Sigmoid colon (tissue), 6 donors: ENCODE measurements at regions not wholly inside any gene's neighbourhood (a gene's known extent, or its start where the extent isn't known, plus 50 kb on each side); places are given as distances from the start of the nearest gene placed in this dataset.

Experiments used
- DNase-seq: peaks from one replicate; pipeline ENCODE4 v3.0.0-alpha.2; 2019
- H3K27ac ChIP-seq, 4 donors: fragments of 200-600 bp; sonication (generic); one replicate each; pipeline ENCODE4 v1.5.1; 2016 to 2019; ENCODE audit warnings: mild to moderate bottlenecking in 1 of 4
- H3K27me3 ChIP-seq, 3 donors: fragments of 200-600 bp; sonication (generic); one replicate each; pipeline ENCODE4 v1.5.1; 2019; ENCODE audit warnings: mild to moderate bottlenecking in 1 of 3
- H3K36me3 ChIP-seq, 4 donors: fragments of 200-600 bp; sonication (generic); one replicate each; pipeline ENCODE4 v1.5.1; 2016 to 2019
- H3K4me1 ChIP-seq, 4 donors: fragments of 200-600 bp; sonication (generic); one replicate each; pipeline ENCODE4 v1.5.1; 2017 to 2019
- H3K4me3 ChIP-seq, 4 donors: fragments of 200-600 bp; sonication (generic); one replicate each; pipeline ENCODE4 v1.5.1; 2017 to 2019; ENCODE audit warnings: mild to moderate bottlenecking in 2 of 4, moderate library complexity in 1 of 4
- H3K9me3 ChIP-seq, 4 donors: fragments of 200-600 bp in 3 of 4; sonication (generic) in 3 of 4; one replicate each; pipeline versions ENCODE4 v1.5.1 to v1.6.1; 2013 to 2019
- EP300 ChIP-seq, 4 donors: sonication (generic); formaldehyde crosslinking; IDR thresholded peaks; one replicate each; pipeline ENCODE4 v1.6.1; 2017; ENCODE audit warnings: antibody characterized with exemption in 4 of 4
- POLR2A ChIP-seq, 2 donors: fragments of 450-650 bp; IDR thresholded peaks; one replicate each; pipeline ENCODE4 v1.6.1; 2016; ENCODE audit warnings: antibody characterized with exemption in 2 of 2, mild to moderate bottlenecking in 2 of 2, moderate library complexity in 2 of 2
- POLR2AphosphoS5 ChIP-seq, 4 donors: sonication (generic); formaldehyde crosslinking; IDR thresholded peaks; one replicate each; pipeline ENCODE4 v1.6.1; 2017; ENCODE audit warnings: antibody characterized with exemption in 4 of 4
- WGBS, 2 donors: extraction: QIAGEN DNeasy Blood & Tissue Kit; methylation state at CpG; one replicate each; pipeline ENCODE4 v1.1.7; 2013; 5-methylcytosine and 5-hydroxymethylcytosine counted together
- intact Hi-C: fragments of 100-400 bp; cut with DNase I; formaldehyde crosslinking; loops from one replicate; pipeline ENCODE4 v1.15.1; 2023
- TF ChIP-seq, protein P1 (sequence below), 4 experiments: fragments of 450-650 bp in 3 of 4; fragments of 200-600 bp in 1 of 4; IDR thresholded peaks; one replicate each; pipeline ENCODE4 v1.5.1; 2016 to 2019; ENCODE audit warnings: antibody characterized with exemption in 4 of 4, mild to moderate bottlenecking in 3 of 4, moderate library complexity in 2 of 4
- donor health status: healthy with polysubstance abuse.
- donor health status: healthy.

- TF ChIP-seq POLR2AphosphoS5 (IDR thresholded peaks at IDR 0.05) (no peak), POLR2A (IDR thresholded peaks at IDR 0.05) (no peak), EP300 (IDR thresholded peaks at IDR 0.05) (no peak)
- TF ChIP-seq, protein P1, sequence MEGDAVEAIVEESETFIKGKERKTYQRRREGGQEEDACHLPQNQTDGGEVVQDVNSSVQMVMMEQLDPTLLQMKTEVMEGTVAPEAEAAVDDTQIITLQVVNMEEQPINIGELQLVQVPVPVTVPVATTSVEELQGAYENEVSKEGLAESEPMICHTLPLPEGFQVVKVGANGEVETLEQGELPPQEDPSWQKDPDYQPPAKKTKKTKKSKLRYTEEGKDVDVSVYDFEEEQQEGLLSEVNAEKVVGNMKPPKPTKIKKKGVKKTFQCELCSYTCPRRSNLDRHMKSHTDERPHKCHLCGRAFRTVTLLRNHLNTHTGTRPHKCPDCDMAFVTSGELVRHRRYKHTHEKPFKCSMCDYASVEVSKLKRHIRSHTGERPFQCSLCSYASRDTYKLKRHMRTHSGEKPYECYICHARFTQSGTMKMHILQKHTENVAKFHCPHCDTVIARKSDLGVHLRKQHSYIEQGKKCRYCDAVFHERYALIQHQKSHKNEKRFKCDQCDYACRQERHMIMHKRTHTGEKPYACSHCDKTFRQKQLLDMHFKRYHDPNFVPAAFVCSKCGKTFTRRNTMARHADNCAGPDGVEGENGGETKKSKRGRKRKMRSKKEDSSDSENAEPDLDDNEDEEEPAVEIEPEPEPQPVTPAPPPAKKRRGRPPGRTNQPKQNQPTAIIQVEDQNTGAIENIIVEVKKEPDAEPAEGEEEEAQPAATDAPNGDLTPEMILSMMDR (IDR thresholded peaks at IDR 0.05), result no peak
- Histone ChIP-seq H3K27ac (no peak overlapping the region), H3K4me3 (no peak overlapping the region), H3K27me3 (no peaks in the 10 kb centered on the region), H3K4me1 (peaks cover 0 to 6% (median 0%) of the 10 kb centered on the region in 4 donors), H3K9me3 (no peaks in the 10 kb centered on the region), H3K36me3 (no peaks in the 10 kb centered on the region)
- WGBS, 2 donors, result 52 to 72% methylated on average over 3 of the region's 3 CpGs
- intact Hi-C loops, result no loop called here
- DNase-seq, result no peak
Observed at GRCh38 chr18:43574974-43575373, 297.7 kb upstream of the SYT4 start.

GRCh38 chr18:43578211-43578610, 300.9 kb upstream of the SYT4 start:
- no peak for TF ChIP-seq EP300 (IDR thresholded peaks at IDR 0.05)
- TF ChIP-seq POLR2A (IDR thresholded peaks at IDR 0.05), result no peak
- TF ChIP-seq, protein P1 (IDR thresholded peaks at IDR 0.05), result no peak
- TF ChIP-seq POLR2AphosphoS5 (IDR thresholded peaks at IDR 0.05), result no peak
- no peak overlapping the region for H3K27ac ChIP-seq
- intact Hi-C loops, result no loop called here
- no peak overlapping the region for H3K4me3 ChIP-seq
- H3K9me3 ChIP-seq, result no peaks in the 10 kb centered on the region
- H3K36me3 ChIP-seq, result no peaks in the 10 kb centered on the region
- H3K27me3 ChIP-seq, result no peaks in the 10 kb centered on the region
- H3K4me1 ChIP-seq, result no peaks in the 10 kb centered on the region
- WGBS, 2 donors, result 76 to 83% methylated on average over 1 of the region's 1 CpG
- DNase-seq, result no peak

DNA sequence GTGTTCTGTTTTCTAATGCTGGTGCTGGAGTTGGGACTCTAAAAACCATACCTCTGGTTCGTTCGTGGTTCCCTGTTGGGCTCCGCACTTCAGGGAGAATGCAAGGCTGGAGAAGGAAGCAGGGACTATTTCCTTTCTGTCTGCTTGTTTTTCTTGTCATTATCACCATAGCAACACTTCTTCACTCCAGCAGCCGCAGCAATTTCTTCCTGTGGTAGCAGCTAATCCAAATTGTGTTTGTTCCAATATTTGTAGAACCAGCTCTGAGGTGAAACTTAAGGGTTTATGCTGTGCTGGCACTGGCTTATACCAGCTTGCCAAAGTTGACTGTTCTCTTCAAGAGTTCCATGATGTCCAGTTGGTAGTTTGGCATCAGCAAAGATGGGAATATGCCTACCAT, 301.4 kb upstream of the SYT4 start:
- no peaks in the 10 kb centered on the region for H3K36me3 ChIP-seq
- H3K27me3 ChIP-seq, result no peaks in the 10 kb centered on the region
- intact Hi-C loops, result no loop called here
- WGBS, 2 donors, result 52 to 60% methylated on average over 4 of the region's 4 CpGs
- DNase-seq, result no peak
- TF ChIP-seq POLR2AphosphoS5 (IDR thresholded peaks at IDR 0.05) (no peak), EP300 (IDR thresholded peaks at IDR 0.05) (no peak), POLR2A (IDR thresholded peaks at IDR 0.05) (no peak)
- TF ChIP-seq, protein P1 (IDR thresholded peaks at IDR 0.05), result no peak
- no peaks in the 10 kb centered on the region for H3K9me3 ChIP-seq
- H3K4me3 ChIP-seq, result no peak overlapping the region
- H3K4me1 ChIP-seq, result no peaks in the 10 kb centered on the region
- H3K27ac ChIP-seq, result no peak overlapping the region

GRCh38 chr18:43581936-43582519, 304.7 kb upstream of the SYT4 start:
- no peaks in the 10 kb centered on the region for H3K4me1 ChIP-seq
- no peak overlapping the region for H3K4me3 ChIP-seq
- H3K36me3 ChIP-seq, result no peaks in the 10 kb centered on the region
- DNase-seq, result no peak
- H3K27ac ChIP-seq, result no peak overlapping the region
- TF ChIP-seq POLR2AphosphoS5 (IDR thresholded peaks at IDR 0.05) (no peak), EP300 (IDR thresholded peaks at IDR 0.05) (no peak), POLR2A (IDR thresholded peaks at IDR 0.05) (no peak)
- TF ChIP-seq, protein P1 (IDR thresholded peaks at IDR 0.05), result no peak
- 59 to 76% methylated on average over 2 of the region's 2 CpGs for WGBS, 2 donors
- H3K27me3 ChIP-seq, result no peaks in the 10 kb centered on the region
- H3K9me3 ChIP-seq, result no peaks in the 10 kb centered on the region
- intact Hi-C loops, result no loop called here
